ENCODE measurements at regions not wholly inside any gene's neighbourhood (a gene's known extent, or its start where the extent isn't known, plus 50 kb on each side); places are given as distances from the start of the nearest gene placed in this dataset.
A peak's percentile ranks its signal among the peaks of the same experiment; 100 is the strongest.

DNA sequence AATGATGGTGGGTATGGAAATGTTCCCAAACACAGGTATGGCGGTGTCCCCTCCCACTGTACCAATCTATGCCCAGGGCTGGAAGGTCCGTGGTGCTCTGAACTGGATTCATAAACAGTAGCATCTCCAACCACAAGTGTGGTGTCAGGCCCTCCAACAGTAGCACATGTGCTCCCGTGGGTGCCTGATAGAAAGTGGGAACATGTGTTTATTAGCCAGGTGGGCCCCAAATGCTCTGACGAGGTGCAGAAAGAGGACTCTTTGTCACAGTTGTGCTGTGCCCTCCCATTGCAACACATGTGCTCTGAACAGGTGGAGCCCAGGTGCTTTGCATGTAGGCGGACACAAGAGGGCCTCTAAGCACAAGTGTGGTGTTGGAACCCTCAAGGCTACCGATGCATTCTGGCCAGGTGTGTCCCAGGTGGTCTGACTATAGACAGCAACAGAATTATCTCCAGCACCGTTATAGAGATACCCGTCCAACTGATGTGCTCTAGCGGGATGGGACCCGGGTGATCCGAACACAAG is 75.4 kb upstream of the ZNF30 start:
- no peak overlapping the region for H3K27ac ChIP-seq
- DNase-seq (ENCODE audit: low spot score), result peak; percentile 16
- TF ChIP-seq, protein P1, sequence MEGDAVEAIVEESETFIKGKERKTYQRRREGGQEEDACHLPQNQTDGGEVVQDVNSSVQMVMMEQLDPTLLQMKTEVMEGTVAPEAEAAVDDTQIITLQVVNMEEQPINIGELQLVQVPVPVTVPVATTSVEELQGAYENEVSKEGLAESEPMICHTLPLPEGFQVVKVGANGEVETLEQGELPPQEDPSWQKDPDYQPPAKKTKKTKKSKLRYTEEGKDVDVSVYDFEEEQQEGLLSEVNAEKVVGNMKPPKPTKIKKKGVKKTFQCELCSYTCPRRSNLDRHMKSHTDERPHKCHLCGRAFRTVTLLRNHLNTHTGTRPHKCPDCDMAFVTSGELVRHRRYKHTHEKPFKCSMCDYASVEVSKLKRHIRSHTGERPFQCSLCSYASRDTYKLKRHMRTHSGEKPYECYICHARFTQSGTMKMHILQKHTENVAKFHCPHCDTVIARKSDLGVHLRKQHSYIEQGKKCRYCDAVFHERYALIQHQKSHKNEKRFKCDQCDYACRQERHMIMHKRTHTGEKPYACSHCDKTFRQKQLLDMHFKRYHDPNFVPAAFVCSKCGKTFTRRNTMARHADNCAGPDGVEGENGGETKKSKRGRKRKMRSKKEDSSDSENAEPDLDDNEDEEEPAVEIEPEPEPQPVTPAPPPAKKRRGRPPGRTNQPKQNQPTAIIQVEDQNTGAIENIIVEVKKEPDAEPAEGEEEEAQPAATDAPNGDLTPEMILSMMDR (conservative IDR thresholded peaks at IDR 0.05; ENCODE audit: low read depth), result no peak
- ChIA-PET POLR2A (ENCODE audit: low non-redundant PET) (no interaction called here), CTCF (no interaction called here)

DNA sequence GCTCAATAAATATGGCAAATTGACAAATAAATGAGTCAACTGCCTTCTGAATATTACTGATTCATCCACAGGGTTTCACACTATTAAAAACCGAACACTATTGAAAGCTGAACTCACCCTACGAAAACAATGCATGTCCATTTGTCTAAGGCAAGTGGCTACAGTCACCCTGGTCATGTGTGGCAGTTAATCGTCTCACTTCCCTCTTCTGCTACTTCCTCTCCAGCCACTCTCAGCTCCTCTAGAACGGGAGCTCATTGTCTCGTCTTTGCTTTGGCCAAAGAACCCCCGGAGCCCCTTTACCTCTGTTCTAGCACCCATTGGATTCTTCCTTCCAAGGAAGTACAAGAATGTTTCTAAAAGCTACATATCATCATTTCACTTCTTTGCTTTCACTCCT is 74.4 kb upstream of the ZNF599 start:
- ChIA-PET POLR2A (ENCODE audit: low non-redundant PET) (no interaction called here), CTCF (interaction anchor here (0.6 to 0.7 kb wide), 2 partner anchors 39 to 177 kb away, joined by 3 to 4 read pairs; no protein-coding TSS in a partner anchor)
- no peak overlapping the region for H3K27ac ChIP-seq
- TF ChIP-seq, protein P1 (conservative IDR thresholded peaks at IDR 0.05; ENCODE audit: low read depth), result no peak
- no peak for DNase-seq (ENCODE audit: low spot score)

DNA sequence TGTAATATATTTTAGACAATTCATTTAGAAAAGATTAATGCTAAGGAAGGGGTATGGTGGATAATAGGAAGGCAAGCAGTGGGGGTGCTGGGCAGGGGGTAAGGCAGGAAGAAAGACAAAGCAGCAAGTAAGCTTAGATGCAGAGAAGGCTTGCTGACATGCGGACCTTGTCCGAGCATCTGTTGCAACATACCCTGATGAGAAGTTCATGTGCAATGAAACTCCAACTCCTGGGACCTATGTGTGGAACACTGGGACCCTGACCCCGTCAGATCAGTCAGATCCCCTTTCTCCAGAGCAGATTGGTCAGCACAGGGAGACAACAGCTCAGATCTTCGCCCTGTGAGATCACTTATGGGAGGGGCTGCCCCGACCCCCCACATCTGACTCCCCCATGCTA is 71.3 kb upstream of the ZNF599 start:
- ChIA-PET CTCF (no interaction called here), POLR2A (ENCODE audit: low non-redundant PET) (no interaction called here)
- H3K27ac ChIP-seq, result no peak overlapping the region

DNA sequence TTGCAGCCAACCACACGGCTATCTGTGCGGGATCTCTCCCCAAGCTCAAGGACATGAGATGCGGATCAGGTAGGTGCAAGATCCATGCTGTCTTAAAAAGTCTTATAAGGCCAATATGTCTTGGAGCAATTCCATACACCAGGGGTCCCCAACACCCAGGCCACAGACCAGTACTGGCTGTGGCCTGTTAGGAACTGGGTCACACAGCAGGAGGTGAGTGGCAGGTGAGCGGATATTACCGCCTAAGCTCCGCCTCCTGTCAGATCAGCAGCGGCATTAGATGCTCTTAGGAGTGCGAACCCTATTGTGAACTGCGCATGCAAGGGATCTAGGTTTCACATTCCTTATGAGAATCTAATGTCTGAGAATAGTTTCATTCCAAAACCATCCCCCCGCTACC is 68.8 kb upstream of the ZNF599 start:
- CTCF ChIA-PET, result no interaction called here
- DNase-seq (ENCODE audit: low spot score), result no peak
- H3K27ac ChIP-seq, result no peak overlapping the region
- POLR2A ChIA-PET (ENCODE audit: low non-redundant PET), result no interaction called here
- TF ChIP-seq, protein P1 (conservative IDR thresholded peaks at IDR 0.05; ENCODE audit: low read depth), result no peak

More for the DNA sequence above, 71.3 kb upstream of the ZNF599 start:
- TF ChIP-seq, protein P1 (conservative IDR thresholded peaks at IDR 0.05; ENCODE audit: low read depth), result no peak
- DNase-seq (ENCODE audit: low spot score), result no peak

DNA sequence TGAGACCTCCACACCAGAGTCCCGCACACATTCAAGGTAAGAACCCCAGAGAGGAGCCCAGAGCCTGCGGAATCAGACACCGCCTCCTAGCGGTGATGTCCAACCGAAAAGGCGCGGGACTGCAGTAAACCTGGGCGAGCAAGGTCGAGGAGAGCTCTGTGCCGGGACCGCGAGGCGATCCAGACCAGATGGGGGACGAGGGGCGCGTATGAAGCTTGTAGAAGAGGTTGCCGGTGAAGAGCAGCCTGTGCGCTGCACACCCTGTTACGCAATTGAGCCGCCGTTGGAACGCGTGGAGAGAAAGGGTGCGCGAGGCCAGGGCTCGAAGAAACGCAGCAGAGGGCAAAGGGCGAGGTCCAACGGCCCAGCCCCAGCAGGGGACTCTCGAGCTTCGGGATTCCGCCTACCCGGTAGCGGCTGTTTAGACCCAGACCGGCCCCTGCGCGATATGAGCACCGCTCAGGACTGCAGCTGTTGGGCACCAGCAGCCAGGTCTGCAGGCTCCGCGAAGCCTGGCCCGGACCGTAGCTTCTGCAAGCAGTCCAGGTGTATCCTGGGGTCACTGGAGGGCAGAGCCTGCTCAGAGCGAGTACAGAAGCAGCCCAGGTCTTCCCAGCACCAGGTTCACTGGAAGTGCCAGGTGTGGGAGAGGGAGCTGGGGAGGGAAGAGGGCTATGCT is 65.9 kb upstream of the ZNF599 start:
- POLR2A ChIA-PET (ENCODE audit: low non-redundant PET), result no interaction called here
- TF ChIP-seq, protein P1 (conservative IDR thresholded peaks at IDR 0.05; ENCODE audit: low read depth), result no peak
- CTCF ChIA-PET, result interaction anchor here (0.6 to 1.6 kb wide), 6 partner anchors 9 to 235 kb away, joined by 3 to 6 read pairs (median 4); no protein-coding TSS in a partner anchor
- DNase-seq (ENCODE audit: low spot score), result no peak
- H3K27ac ChIP-seq, result no peak overlapping the region

DNA sequence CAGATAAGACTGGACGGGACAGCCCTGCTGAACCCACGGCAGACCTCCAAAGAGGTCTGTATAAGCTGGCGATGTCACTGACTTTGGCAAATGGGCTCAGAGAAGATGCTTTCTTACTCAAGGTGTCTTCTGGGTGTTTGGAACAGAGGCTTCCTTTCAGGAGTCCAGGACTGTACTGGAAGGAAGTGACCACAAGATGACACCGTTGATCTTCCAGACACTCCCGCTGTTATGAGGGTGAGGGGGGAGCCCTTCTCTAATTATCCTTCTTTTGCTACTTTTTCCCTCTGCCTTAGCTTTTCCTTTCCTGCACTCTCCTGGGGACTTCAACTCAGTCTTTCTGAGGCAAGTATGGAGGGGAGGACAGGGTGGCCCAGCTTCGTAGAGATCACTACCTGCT is 65.2 kb upstream of the ZNF599 start:
- TF ChIP-seq, protein P1 (conservative IDR thresholded peaks at IDR 0.05; ENCODE audit: low read depth), result no peak
- H3K27ac ChIP-seq, result no peak overlapping the region
- CTCF ChIA-PET, result interaction anchor here (0.6 to 1.6 kb wide), 7 partner anchors 10 to 236 kb away, joined by 3 to 6 read pairs (median 3); no protein-coding TSS in a partner anchor
- DNase-seq (ENCODE audit: low spot score), result peak; percentile 20
- POLR2A ChIA-PET (ENCODE audit: low non-redundant PET), result no interaction called here
